ENCODE measurements at regions not wholly inside any gene's neighbourhood (a gene's known extent, or its start where the extent isn't known, plus 50 kb on each side); places are given as distances from the start of the nearest gene placed in this dataset.

- TF ChIP-seq CTCF (IDR thresholded peaks at IDR 0.05 in 2 of 3, conservative IDR thresholded peaks at IDR 0.05 in 1 of 3; ENCODE audit: borderline replicate concordance in 1 of 3, insufficient read depth in 1 of 3, low read depth in 2 of 3, low read length in 2 of 3): no peak
- no peak for TF ChIP-seq MAX (IDR thresholded peaks at IDR 0.05)
- TF ChIP-seq EGR1 (IDR thresholded peaks at IDR 0.05; ENCODE audit: low read depth): no peak
- no peak for TF ChIP-seq POLR2A (IDR thresholded peaks at IDR 0.05; ENCODE audit: borderline replicate concordance, extremely low read depth, insufficient read depth, insufficient read length)
- no peak for TF ChIP-seq SIN3A (IDR thresholded peaks at IDR 0.05; ENCODE audit: low read depth)
- no peak for TF ChIP-seq CEBPB (IDR thresholded peaks at IDR 0.05; ENCODE audit: low read depth)
- no peak for TF ChIP-seq EZH2 (IDR thresholded peaks at IDR 0.05)
- no peak for TF ChIP-seq YY1 (IDR thresholded peaks at IDR 0.05; ENCODE audit: extremely low read depth, insufficient replicate concordance, low read depth, low read length)
- TF ChIP-seq JUND (IDR thresholded peaks at IDR 0.05): no peak
- no peak for TF ChIP-seq POLR2AphosphoS5 (IDR thresholded peaks at IDR 0.05; ENCODE audit: low read depth, low read length)
- no peak for TF ChIP-seq EZH2phosphoT487 (IDR thresholded peaks at IDR 0.05; ENCODE audit: borderline replicate concordance)
- TF ChIP-seq REST (IDR thresholded peaks at IDR 0.05; ENCODE audit: low read depth): no peak
- no peak for TF ChIP-seq SP1 (IDR thresholded peaks at IDR 0.05; ENCODE audit: low read depth)
Observed at GRCh38 chr15:94028809-94029208, 202.6 kb upstream of the MCTP2 start.
